Stomach smooth muscle (tissue), 2 donors: ENCODE measurements at regions not wholly inside any gene's neighbourhood (a gene's known extent, or its start where the extent isn't known, plus 50 kb on each side); places are given as distances from the start of the nearest gene placed in this dataset.

ENCODE experiments used
- H3K27ac ChIP-seq: one replicate; pipeline ENCODE4 v1.7.0; 2013; ENCODE audit warnings: mild to moderate bottlenecking, low read length, inconsistent platforms
- H3K27me3 ChIP-seq, 2 donors: one replicate each; pipeline ENCODE4 v1.7.0; 2013; ENCODE audit warnings: low read length in 2 of 2; ENCODE audit not compliant: insufficient read depth in 2 of 2, control insufficient read depth in 1 of 2
- H3K36me3 ChIP-seq, 2 donors: one replicate each; pipeline ENCODE4 v1.7.0; 2013; ENCODE audit warnings: low read length in 2 of 2; ENCODE audit not compliant: control insufficient read depth in 2 of 2, insufficient read depth in 2 of 2
- H3K4me1 ChIP-seq: one replicate; pipeline ENCODE4 v1.7.0; 2013; ENCODE audit warnings: low read length; ENCODE audit not compliant: control insufficient read depth, insufficient read depth
- H3K4me3 ChIP-seq, 2 donors: one replicate each; pipeline ENCODE4 v1.7.0; 2013; ENCODE audit warnings: low read length in 2 of 2
- H3K9ac ChIP-seq, 2 donors: one replicate each; pipeline ENCODE4 v1.7.0; 2013; ENCODE audit warnings: low read length in 2 of 2, mild to moderate bottlenecking in 1 of 2
- H3K9me3 ChIP-seq, 2 donors: one replicate each; pipeline ENCODE4 v1.7.0; 2013; ENCODE audit warnings: low read length in 2 of 2; ENCODE audit not compliant: control insufficient read depth in 2 of 2
- donor health status: healthy.
- donor health status: Pancreatic carcinoma.

- H3K27me3 ChIP-seq = no peaks in the 10 kb centered on the region
- H3K4me1 ChIP-seq = no peaks in the 10 kb centered on the region
- H3K36me3 ChIP-seq = no peaks in the 10 kb centered on the region
- no peaks in the 10 kb centered on the region for H3K9me3 ChIP-seq
- no peak overlapping the region for H3K4me3 ChIP-seq
- H3K9ac ChIP-seq = no peak overlapping the region
- H3K27ac ChIP-seq = no peak overlapping the region
Observed at GRCh38 chr5:57711471-57711870, 228.9 kb upstream of the ACTBL2 start.

DNA sequence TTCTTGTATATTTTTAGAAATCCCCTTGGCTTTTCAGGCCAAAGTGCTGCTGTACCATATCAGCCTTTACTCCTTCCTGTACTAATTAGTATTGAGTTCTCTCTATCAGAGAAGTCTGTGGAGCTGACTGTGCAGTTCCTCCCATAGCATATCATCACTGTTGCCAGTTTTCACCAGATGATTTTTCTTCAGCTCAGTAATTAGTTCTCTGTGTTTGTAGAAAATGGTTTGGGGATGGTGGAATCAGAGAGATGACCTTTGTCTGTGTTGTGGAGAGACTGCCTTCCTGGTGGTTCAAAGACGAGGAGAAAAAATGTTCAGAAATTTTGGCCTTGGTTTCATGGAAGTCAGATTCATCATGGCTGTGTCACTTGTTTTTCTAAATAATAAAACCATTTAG, 227.5 kb upstream of the ACTBL2 start:
- no peak overlapping the region for H3K9ac ChIP-seq
- no peaks in the 10 kb centered on the region for H3K4me1 ChIP-seq
- no peaks in the 10 kb centered on the region for H3K9me3 ChIP-seq
- H3K27ac ChIP-seq = no peak overlapping the region
- no peaks in the 10 kb centered on the region for H3K36me3 ChIP-seq
- H3K27me3 ChIP-seq = no peaks in the 10 kb centered on the region
- H3K4me3 ChIP-seq = no peak overlapping the region

DNA sequence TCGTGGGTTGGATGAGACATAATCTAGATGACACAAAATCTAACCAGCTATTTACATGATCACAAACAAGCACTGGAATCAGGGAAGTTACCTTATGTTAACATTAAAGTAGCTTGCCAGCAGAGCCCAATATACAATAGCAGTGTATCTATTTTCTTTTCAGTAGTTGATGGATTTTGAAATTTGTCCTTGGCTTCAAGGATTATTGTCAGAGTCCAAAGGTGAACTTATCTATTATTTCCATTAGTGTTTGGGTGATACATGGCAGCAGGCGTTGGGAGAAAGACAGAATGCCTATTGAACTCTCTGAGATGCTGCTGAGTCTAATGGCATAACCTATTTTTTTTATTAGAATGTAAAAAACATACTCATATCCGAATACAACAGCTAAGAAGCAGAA, 223.2 kb upstream of the ACTBL2 start:
- Histone ChIP-seq H3K4me3 (no peak overlapping the region), H3K9ac (no peak overlapping the region), H3K27me3 (no peaks in the 10 kb centered on the region), H3K4me1 (no peaks in the 10 kb centered on the region), H3K36me3 (no peaks in the 10 kb centered on the region), H3K9me3 (no peaks in the 10 kb centered on the region), H3K27ac (no peak overlapping the region)

GRCh38 chr5:57703721-57704120, 221.1 kb upstream of the ACTBL2 start:
- H3K36me3 ChIP-seq = no peaks in the 10 kb centered on the region
- H3K9me3 ChIP-seq = no peaks in the 10 kb centered on the region
- no peak overlapping the region for H3K27ac ChIP-seq
- H3K4me3 ChIP-seq = no peak overlapping the region
- no peaks in the 10 kb centered on the region for H3K27me3 ChIP-seq
- no peaks in the 10 kb centered on the region for H3K4me1 ChIP-seq
- no peak overlapping the region for H3K9ac ChIP-seq

DNA sequence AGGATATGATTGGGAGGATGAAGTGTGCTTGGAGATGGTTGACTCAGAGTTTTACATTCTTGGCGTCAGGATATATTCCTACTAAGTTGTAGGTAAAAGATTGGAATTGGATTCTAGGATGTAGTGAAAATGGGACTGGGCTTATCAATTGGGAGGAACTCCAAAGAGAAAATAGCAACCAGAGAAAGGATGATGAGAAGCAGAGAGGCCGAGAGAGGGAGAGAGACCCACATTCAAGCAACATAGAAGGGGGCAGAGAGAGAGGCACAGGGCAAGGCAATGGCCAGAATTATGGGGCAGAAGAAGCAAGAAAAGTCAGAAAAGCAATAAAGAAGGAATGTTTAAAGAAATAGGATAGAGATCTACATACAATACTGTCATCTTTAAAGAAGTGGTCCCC, 217.9 kb upstream of the ACTBL2 start:
- Histone ChIP-seq H3K27ac (no peak overlapping the region), H3K36me3 (no peaks in the 10 kb centered on the region), H3K4me1 (peaks cover 17% of the 10 kb centered on the region), H3K9me3 (no peaks in the 10 kb centered on the region), H3K9ac (no peak overlapping the region), H3K4me3 (no peak overlapping the region), H3K27me3 (no peaks in the 10 kb centered on the region)

GRCh38 chr5:57700072-57700471, 217.5 kb upstream of the ACTBL2 start:
- Histone ChIP-seq H3K4me1 (peaks cover 17% of the 10 kb centered on the region), H3K27ac (no peak overlapping the region), H3K9me3 (no peaks in the 10 kb centered on the region), H3K9ac (no peak overlapping the region), H3K36me3 (no peaks in the 10 kb centered on the region), H3K27me3 (no peaks in the 10 kb centered on the region), H3K4me3 (no peak overlapping the region)

DNA sequence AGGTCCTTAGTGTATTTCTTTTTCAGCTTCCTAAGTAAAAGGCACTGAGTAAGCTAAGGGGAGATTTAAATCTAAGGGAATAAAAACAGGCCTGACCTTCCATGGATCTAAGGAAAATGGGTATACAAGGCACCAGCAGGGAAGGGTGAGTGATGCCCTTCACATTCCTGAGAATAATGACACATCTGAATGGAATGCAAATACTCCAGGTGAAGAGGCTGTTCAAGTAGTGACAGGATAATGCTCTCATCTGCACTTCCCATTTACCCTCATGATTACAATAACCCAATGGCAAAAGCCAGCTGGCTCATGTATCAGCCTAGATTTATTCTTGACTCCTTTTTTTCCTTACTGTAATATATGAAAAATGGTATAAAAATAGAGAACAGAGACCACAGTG, 216.2 kb upstream of the ACTBL2 start:
- Histone ChIP-seq H3K9ac (no peak overlapping the region), H3K9me3 (no peaks in the 10 kb centered on the region), H3K4me3 (no peak overlapping the region), H3K36me3 (no peaks in the 10 kb centered on the region), H3K27ac (no peak overlapping the region), H3K4me1 (peaks cover 17% of the 10 kb centered on the region), H3K27me3 (no peaks in the 10 kb centered on the region)

GRCh38 chr5:57698086-57698485, 215.5 kb upstream of the ACTBL2 start:
- H3K4me3 ChIP-seq = no peak overlapping the region
- H3K27me3 ChIP-seq = no peaks in the 10 kb centered on the region
- peaks cover 17% of the 10 kb centered on the region for H3K4me1 ChIP-seq
- H3K9ac ChIP-seq = no peak overlapping the region
- H3K9me3 ChIP-seq = no peaks in the 10 kb centered on the region
- H3K27ac ChIP-seq = no peak overlapping the region
- H3K36me3 ChIP-seq = no peaks in the 10 kb centered on the region

DNA sequence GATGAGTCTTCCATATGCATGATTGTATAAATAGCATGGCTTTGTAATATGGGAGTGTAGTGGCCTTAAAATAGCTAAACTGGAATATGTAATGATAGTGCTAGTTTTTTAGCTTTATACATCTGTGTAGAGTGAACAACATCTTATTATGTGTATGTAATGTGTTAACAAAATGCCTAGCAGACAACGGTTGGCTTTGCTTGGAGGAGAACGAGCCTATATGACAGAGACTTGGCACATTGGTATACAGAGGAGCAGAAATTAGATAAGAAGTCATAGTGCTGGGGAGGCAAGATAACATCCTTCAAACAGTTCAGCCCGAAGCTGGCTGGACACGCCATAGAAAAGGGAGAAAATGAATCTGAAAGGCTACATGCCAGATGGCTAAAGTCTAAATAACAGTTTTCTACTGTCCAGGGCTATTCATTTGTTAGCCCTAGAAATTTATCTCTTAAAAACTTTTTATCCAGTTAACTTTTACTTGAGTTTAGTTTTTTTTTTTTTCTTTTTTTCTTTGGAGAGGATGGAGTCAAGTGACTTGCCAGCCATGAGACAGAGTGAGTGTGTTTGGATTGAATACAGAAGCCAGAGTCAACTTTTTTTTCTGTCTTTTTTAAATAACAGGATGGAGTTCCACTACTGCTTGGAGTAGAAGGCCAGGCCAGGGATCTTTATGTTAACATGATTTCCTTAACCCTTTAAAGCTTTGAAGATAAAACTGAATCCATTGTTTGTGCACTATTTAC, 214.4 kb upstream of the ACTBL2 start:
- Histone ChIP-seq H3K27ac (peak overlapping the region; percentile 53), H3K27me3 (no peaks in the 10 kb centered on the region), H3K9me3 (no peaks in the 10 kb centered on the region), H3K4me3 (peak overlapping the region in 1 of 2 donors; percentile 4), H3K4me1 (peaks cover 21% of the 10 kb centered on the region), H3K9ac (no peak overlapping the region), H3K36me3 (no peaks in the 10 kb centered on the region)

- peaks cover 22% of the 10 kb centered on the region for H3K4me1 ChIP-seq
- no peaks in the 10 kb centered on the region for H3K27me3 ChIP-seq
- H3K27ac ChIP-seq = peak overlapping the region; percentile 53
- H3K36me3 ChIP-seq = no peaks in the 10 kb centered on the region
- no peaks in the 10 kb centered on the region for H3K9me3 ChIP-seq
- H3K4me3 ChIP-seq = no peak overlapping the region
- H3K9ac ChIP-seq = no peak overlapping the region
Observed at GRCh38 chr5:57696389-57696769, 213.8 kb upstream of the ACTBL2 start.

DNA sequence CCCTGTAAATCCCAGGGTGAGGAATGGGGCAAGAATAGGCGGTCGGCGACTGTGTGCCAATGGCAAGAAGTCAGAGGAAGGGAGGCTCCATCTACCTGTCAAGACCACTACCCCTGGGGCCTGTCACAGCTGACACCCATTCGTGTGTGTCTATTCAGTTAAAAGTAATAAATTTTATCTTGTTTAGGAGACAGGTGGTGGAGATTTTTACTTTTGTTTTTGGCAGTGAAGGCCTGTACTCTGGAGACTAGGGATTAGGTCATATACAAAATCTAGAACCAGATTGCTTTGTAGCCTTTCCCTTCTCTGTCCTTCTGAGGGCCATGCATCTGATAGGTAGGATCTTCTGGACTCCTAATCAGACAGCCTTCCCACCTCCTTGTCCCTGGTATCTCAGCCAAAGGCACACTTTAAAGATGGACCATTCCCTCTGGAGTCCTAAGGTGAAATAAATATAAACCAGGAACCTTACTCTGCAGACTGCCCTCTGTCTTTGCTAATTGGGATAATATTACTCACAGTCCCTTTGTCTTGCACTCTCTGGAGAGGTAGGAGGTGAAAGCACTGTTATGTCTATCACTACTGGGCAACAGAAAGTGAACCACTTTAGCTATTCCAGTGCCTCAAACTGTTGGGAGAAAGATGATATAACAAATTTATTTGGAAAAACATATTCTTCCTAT, 213.2 kb upstream of the ACTBL2 start:
- H3K4me1 ChIP-seq = peaks cover 23% of the 10 kb centered on the region
- no peaks in the 10 kb centered on the region for H3K36me3 ChIP-seq
- no peak overlapping the region for H3K4me3 ChIP-seq
- H3K9ac ChIP-seq = no peak overlapping the region
- no peak overlapping the region for H3K27ac ChIP-seq
- no peaks in the 10 kb centered on the region for H3K9me3 ChIP-seq
- no peaks in the 10 kb centered on the region for H3K27me3 ChIP-seq
